Fibroblast of lung (primary cell): ENCODE measurements at regions not wholly inside any gene's neighbourhood (a gene's known extent, or its start where the extent isn't known, plus 50 kb on each side); places are given as distances from the start of the nearest gene placed in this dataset.

Experiments
- DNase-seq, 2 donors: peaks; one replicate each; pipeline versions ENCODE4 v3.0.0 to v3.0.0-alpha.2; 2010; ENCODE audit warnings: low read depth in 2 of 2
- H2AFZ ChIP-seq: 2 replicates; pipeline ENCODE4 v1.5.1; 2012; ENCODE audit warnings: low read length, control low read depth, inconsistent platforms
- H3K27ac ChIP-seq: 2 replicates; pipeline ENCODE4 v1.5.1; 2011; ENCODE audit warnings: low read length, control low read depth; ENCODE audit not compliant: insufficient read depth
- H3K27me3 ChIP-seq: 2 replicates; pipeline ENCODE4 v1.5.1; 2011; ENCODE audit warnings: mild to moderate bottlenecking, low read length; ENCODE audit not compliant: control insufficient read depth, insufficient read depth
- H3K36me3 ChIP-seq: 2 replicates; pipeline ENCODE4 v1.5.1; 2011; ENCODE audit warnings: low read length; ENCODE audit not compliant: control insufficient read depth, insufficient read depth
- H3K4me1 ChIP-seq: 2 replicates; pipeline ENCODE4 v1.5.1; 2011; ENCODE audit warnings: low read length; ENCODE audit not compliant: control insufficient read depth, insufficient read depth; ENCODE audit errors: extremely low read depth
- H3K4me2 ChIP-seq: 2 replicates; pipeline ENCODE4 v1.5.1; 2011; ENCODE audit warnings: low read length, control low read depth; ENCODE audit not compliant: insufficient read depth; ENCODE audit errors: extremely low read depth
- H3K4me3 ChIP-seq, 4 experiments: fragments of 200-600 bp in 1 of 4; sonication (generic) in 1 of 4; replicated peaks in 1 of 4; 2 replicates each; pipeline ENCODE4 v1.5.1; 2011 to 2016; ENCODE audit warnings: low read length in 4 of 4, low read depth in 3 of 4, mild to moderate bottlenecking in 3 of 4, control low read depth in 2 of 4, inconsistent platforms in 1 of 4, mixed read lengths in 1 of 4; ENCODE audit not compliant: insufficient read depth in 1 of 4; ENCODE audit errors: control extremely low read depth in 1 of 4
- H3K79me2 ChIP-seq: 2 replicates; pipeline ENCODE4 v1.5.1; 2012; ENCODE audit warnings: mild to moderate bottlenecking, low read length, inconsistent platforms; ENCODE audit not compliant: control insufficient read depth, insufficient read depth
- H3K9ac ChIP-seq: 2 replicates; pipeline ENCODE4 v1.5.1; 2011; ENCODE audit warnings: mild to moderate bottlenecking, low read length, control low read depth; ENCODE audit not compliant: insufficient read depth
- H3K9me3 ChIP-seq: 2 replicates; pipeline ENCODE4 v1.5.1; 2012; ENCODE audit warnings: low read depth, low read length; ENCODE audit not compliant: control insufficient read depth, insufficient read depth
- H4K20me1 ChIP-seq: 2 replicates; pipeline ENCODE4 v1.5.1; 2011; ENCODE audit warnings: low read length; ENCODE audit not compliant: control insufficient read depth, insufficient read depth; ENCODE audit errors: extremely low read depth
- CTCF ChIP-seq, 2 donors: IDR thresholded peaks in 1 of 2; conservative IDR thresholded peaks in 1 of 2; 1 replicate in 1 of 2; 2 replicates in 1 of 2; pipeline ENCODE4 v1.5.1; 2011 to 2012; ENCODE audit warnings: low read length in 2 of 2, control low read depth in 1 of 2, inconsistent platforms in 1 of 2, low read depth in 1 of 2, mild to moderate bottlenecking in 1 of 2
- EZH2 ChIP-seq: IDR thresholded peaks from 2 replicates; pipeline ENCODE4 v1.5.1; 2012; ENCODE audit warnings: low read length, control low read depth, mild to moderate bottlenecking; ENCODE audit errors: missing control alignments

- H3K27ac ChIP-seq, result no peak overlapping the region
- H3K36me3 ChIP-seq, result no peaks in the 10 kb centered on the region
- no peak for DNase-seq
- no peak for TF ChIP-seq EZH2
- no peak for TF ChIP-seq CTCF (conservative IDR thresholded peaks at IDR 0.05 in 1 of 2, IDR thresholded peaks at IDR 0.05 in 1 of 2; ENCODE audit: low read depth in 1 of 2, low read length in 2 of 2)
- H3K9me3 ChIP-seq, result no peaks in the 10 kb centered on the region
- H3K9ac ChIP-seq, result no peak overlapping the region
- no peaks in the 10 kb centered on the region for H3K27me3 ChIP-seq
- H3K4me3 ChIP-seq, result no peak overlapping the region
- H3K4me1 ChIP-seq, result no peaks in the 10 kb centered on the region
- H3K4me2 ChIP-seq, result no peak overlapping the region
- H2AFZ ChIP-seq, result no peak overlapping the region
- no peaks in the 10 kb centered on the region for H4K20me1 ChIP-seq
- no peaks in the 10 kb centered on the region for H3K79me2 ChIP-seq
Observed at GRCh38 chr3:16700651-16701050, 95.4 kb upstream of the DAZL start.

GRCh38 chr3:16704941-16705340 lies 99.7 kb upstream of the DAZL start:
- H3K9ac ChIP-seq, result no peak overlapping the region
- DNase-seq, result no peak

GRCh38 chr3:16707260-16707659 lies 102.0 kb upstream of the DAZL start:
- H3K79me2 ChIP-seq, result no peaks in the 10 kb centered on the region
- TF ChIP-seq EZH2 (no peak), CTCF (conservative IDR thresholded peaks at IDR 0.05 in 1 of 2, IDR thresholded peaks at IDR 0.05 in 1 of 2; ENCODE audit: low read depth in 1 of 2, low read length in 2 of 2) (no peak)
- H3K27ac ChIP-seq, result no peak overlapping the region
- no peaks in the 10 kb centered on the region for H3K36me3 ChIP-seq
- H3K9me3 ChIP-seq, result no peaks in the 10 kb centered on the region
- no peak overlapping the region for H3K4me3 ChIP-seq
- no peaks in the 10 kb centered on the region for H4K20me1 ChIP-seq
- no peak overlapping the region for H3K9ac ChIP-seq
- no peak overlapping the region for H2AFZ ChIP-seq
- H3K4me2 ChIP-seq, result no peak overlapping the region
- no peaks in the 10 kb centered on the region for H3K27me3 ChIP-seq
- DNase-seq, result no peak
- H3K4me1 ChIP-seq, result no peaks in the 10 kb centered on the region

More at GRCh38 chr3:16704941-16705340, 99.7 kb upstream of the DAZL start:
- Histone ChIP-seq H3K4me2 (no peak overlapping the region), H3K4me1 (no peaks in the 10 kb centered on the region), H3K4me3 (no peak overlapping the region), H3K27ac (no peak overlapping the region), H4K20me1 (no peaks in the 10 kb centered on the region), H3K79me2 (no peaks in the 10 kb centered on the region), H3K9me3 (no peaks in the 10 kb centered on the region), H3K27me3 (no peaks in the 10 kb centered on the region), H2AFZ (no peak overlapping the region), H3K36me3 (no peaks in the 10 kb centered on the region)
- TF ChIP-seq EZH2 (no peak), CTCF (conservative IDR thresholded peaks at IDR 0.05 in 1 of 2, IDR thresholded peaks at IDR 0.05 in 1 of 2; ENCODE audit: low read depth in 1 of 2, low read length in 2 of 2) (no peak)
